Hepatocyte (in vitro differentiated cells): ENCODE measurements at regions not wholly inside any gene's neighbourhood (a gene's known extent, or its start where the extent isn't known, plus 50 kb on each side); places are given as distances from the start of the nearest gene placed in this dataset.

Experiments
- EZH2 ChIP-seq: fragments of 200-600 bp; sonication (generic); IDR thresholded peaks from 2 replicates; pipeline ENCODE4 v1.6.1; 2016; ENCODE audit warnings: antibody characterized with exemption, mild to moderate bottlenecking, borderline replicate concordance
- TF ChIP-seq, protein P1 (sequence below): fragments of 200-600 bp; sonication (generic); IDR thresholded peaks from 2 replicates; pipeline ENCODE4 v1.5.1; 2016; ENCODE audit warnings: antibody characterized with exemption, mild to moderate bottlenecking; ENCODE audit not compliant: poor library complexity

DNA sequence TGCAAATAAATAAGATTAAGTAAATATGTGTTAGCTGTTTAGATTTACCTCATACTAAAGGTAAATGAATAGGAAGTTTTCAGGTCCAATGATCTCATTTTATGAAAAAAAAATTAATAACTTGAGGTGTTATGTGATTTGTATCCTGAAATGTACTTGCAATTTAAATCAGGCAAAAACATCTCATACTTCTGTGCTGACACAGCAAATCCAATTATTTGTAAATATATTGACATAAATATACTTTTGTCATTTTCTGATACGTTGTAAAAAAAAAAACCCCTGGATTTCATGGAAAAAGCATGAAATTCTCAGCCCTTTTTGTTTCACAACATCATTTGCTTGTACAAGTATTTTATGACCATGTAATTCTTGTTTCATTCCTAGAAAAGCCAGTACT, 184.1 kb upstream of the NCAM2 start:
- TF ChIP-seq, protein P1, sequence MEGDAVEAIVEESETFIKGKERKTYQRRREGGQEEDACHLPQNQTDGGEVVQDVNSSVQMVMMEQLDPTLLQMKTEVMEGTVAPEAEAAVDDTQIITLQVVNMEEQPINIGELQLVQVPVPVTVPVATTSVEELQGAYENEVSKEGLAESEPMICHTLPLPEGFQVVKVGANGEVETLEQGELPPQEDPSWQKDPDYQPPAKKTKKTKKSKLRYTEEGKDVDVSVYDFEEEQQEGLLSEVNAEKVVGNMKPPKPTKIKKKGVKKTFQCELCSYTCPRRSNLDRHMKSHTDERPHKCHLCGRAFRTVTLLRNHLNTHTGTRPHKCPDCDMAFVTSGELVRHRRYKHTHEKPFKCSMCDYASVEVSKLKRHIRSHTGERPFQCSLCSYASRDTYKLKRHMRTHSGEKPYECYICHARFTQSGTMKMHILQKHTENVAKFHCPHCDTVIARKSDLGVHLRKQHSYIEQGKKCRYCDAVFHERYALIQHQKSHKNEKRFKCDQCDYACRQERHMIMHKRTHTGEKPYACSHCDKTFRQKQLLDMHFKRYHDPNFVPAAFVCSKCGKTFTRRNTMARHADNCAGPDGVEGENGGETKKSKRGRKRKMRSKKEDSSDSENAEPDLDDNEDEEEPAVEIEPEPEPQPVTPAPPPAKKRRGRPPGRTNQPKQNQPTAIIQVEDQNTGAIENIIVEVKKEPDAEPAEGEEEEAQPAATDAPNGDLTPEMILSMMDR = no peak
- no peak for TF ChIP-seq EZH2
